HG03097 (cell line): ENCODE measurements at regions not wholly inside any gene's neighbourhood (a gene's known extent, or its start where the extent isn't known, plus 50 kb on each side); places are given as distances from the start of the nearest gene placed in this dataset.

Experiments
- ATAC-seq: cut with Tn5 transposase; IDR thresholded peaks from one replicate; pipeline ENCODE4 v1.9.1; 2021; ENCODE audit not compliant: unreplicated experiment, low FRiP score

- no peak for ATAC-seq
Measured at GRCh38 chr13:72050251-72050650, 183.2 kb upstream of the DACH1 start.

GRCh38 chr13:72043366-72043765 is 176.4 kb upstream of the DACH1 start:
- ATAC-seq, result no peak

GRCh38 chr13:72041165-72041564 is 174.2 kb upstream of the DACH1 start:
- no peak for ATAC-seq

- ATAC-seq, result no peak
Measured at GRCh38 chr13:72039126-72039525, 172.1 kb upstream of the DACH1 start.

- no peak for ATAC-seq
Measured at GRCh38 chr13:72029981-72030380, 163.0 kb upstream of the DACH1 start.

GRCh38 chr13:72025836-72026235 is 158.8 kb upstream of the DACH1 start:
- no peak for ATAC-seq

- ATAC-seq, result no peak
Measured at GRCh38 chr13:72023895-72024294, 156.9 kb upstream of the DACH1 start.

GRCh38 chr13:72005455-72005854 is 138.5 kb upstream of the DACH1 start:
- ATAC-seq, result no peak

GRCh38 chr13:72004784-72005374 is 137.9 kb upstream of the DACH1 start:
- no peak for ATAC-seq

- ATAC-seq, result no peak
Measured at GRCh38 chr13:72004246-72004645, 137.2 kb upstream of the DACH1 start.

GRCh38 chr13:71998223-71998622 is 131.2 kb upstream of the DACH1 start:
- ATAC-seq, result no peak

GRCh38 chr13:71979616-71980015 is 112.6 kb upstream of the DACH1 start:
- no peak for ATAC-seq

- no peak for ATAC-seq
Measured at GRCh38 chr13:71977028-71977427, 110.0 kb upstream of the DACH1 start.

- no peak for ATAC-seq
Measured at GRCh38 chr13:71967990-71968389, 101.0 kb upstream of the DACH1 start.

GRCh38 chr13:71964491-71965100 is 97.6 kb upstream of the DACH1 start:
- ATAC-seq, result no peak

GRCh38 chr13:71962735-71963134 is 95.7 kb upstream of the DACH1 start:
- ATAC-seq, result no peak

- ATAC-seq, result no peak
Measured at GRCh38 chr13:71962126-71962525, 95.1 kb upstream of the DACH1 start.

GRCh38 chr13:71949441-71949840 is 82.4 kb upstream of the DACH1 start:
- ATAC-seq, result no peak

- no peak for ATAC-seq
Measured at GRCh38 chr13:71939186-71939585, 72.2 kb upstream of the DACH1 start.

GRCh38 chr13:71935166-71935840 is 68.3 kb upstream of the DACH1 start:
- ATAC-seq, result no peak

GRCh38 chr13:71924931-71925330 is 57.9 kb upstream of the DACH1 start:
- no peak for ATAC-seq

- ATAC-seq, result no peak
Measured at GRCh38 chr13:71922194-71922593, 55.2 kb upstream of the DACH1 start.
